Suprapubic skin (tissue), 3 donors: ENCODE measurements at regions not wholly inside any gene's neighbourhood (a gene's known extent, or its start where the extent isn't known, plus 50 kb on each side); places are given as distances from the start of the nearest gene placed in this dataset.

ENCODE experiments used
- CTCF ChIP-seq, 2 donors: fragments of 200-600 bp in 1 of 2; fragments of 450-650 bp in 1 of 2; sonication (generic) in 1 of 2; IDR thresholded peaks; one replicate each; pipeline ENCODE4 v1.5.1; 2016 to 2019; ENCODE audit warnings: antibody characterized with exemption in 2 of 2, mild to moderate bottlenecking in 1 of 2, moderate library complexity in 1 of 2
- POLR2A ChIP-seq, 2 donors: fragments of 450-650 bp; IDR thresholded peaks; one replicate each; pipeline ENCODE4 v1.6.1; 2017; ENCODE audit warnings: antibody characterized with exemption in 2 of 2, mild to moderate bottlenecking in 2 of 2, moderate library complexity in 2 of 2

- no peak for TF ChIP-seq CTCF (IDR thresholded peaks at IDR 0.05)
- no peak for TF ChIP-seq POLR2A (IDR thresholded peaks at IDR 0.05)
These were observed 84.4 kb upstream of the ADAMTS16 start for GRCh38 chr5:5055712-5056111.
